ENCODE measurements at regions not wholly inside any gene's neighbourhood (a gene's known extent, or its start where the extent isn't known, plus 50 kb on each side); places are given as distances from the start of the nearest gene placed in this dataset.

DNA sequence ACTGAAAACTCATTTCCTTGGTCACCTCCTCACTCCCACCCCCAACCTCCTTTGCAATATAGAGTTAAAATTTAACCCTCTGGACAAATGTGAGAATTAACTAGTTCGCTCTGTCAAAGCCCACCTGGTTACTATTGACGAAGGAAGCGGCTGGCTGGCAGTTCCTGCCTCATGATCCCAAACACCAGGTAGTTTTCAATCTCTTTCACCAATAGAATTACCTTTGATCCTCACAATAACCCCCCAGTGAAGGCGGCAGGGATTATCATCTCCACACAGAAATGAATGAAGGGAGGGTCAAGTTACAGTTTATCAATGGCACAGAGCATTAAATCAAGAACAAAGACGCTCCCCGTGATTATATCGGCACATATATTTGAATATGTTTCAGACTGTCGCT is 65.7 kb upstream of the TTC29 start:
- Histone ChIP-seq H3K27me3 (peaks cover 17% of the 10 kb centered on the region), H3K4me3 (no peak overlapping the region), H3K36me3 (no peaks in the 10 kb centered on the region), H3K9me3 (no peaks in the 10 kb centered on the region), H3K4me1 (no peaks in the 10 kb centered on the region), H3K27ac (no peak overlapping the region)
- intact Hi-C loops (cut with DNase I; ENCODE audit: low total_unique reads): no loop called here
- WGBS, 2 donors (ENCODE audit: low coverage in 1 of 2): 62 to 75% methylated on average over 8 of the region's 8 CpGs
- in situ Hi-C loops (cut with MboI; ENCODE audit: low pct_ligation_motif_present in 1 of 4, low pct_unique_long_range_greater_than_20kb in 1 of 4, low sequenced_read_pairs in 3 of 4): loop anchor here in 2 of 4 donors (25.0 kb wide), 1 partner anchor 576 kb away; no protein-coding TSS in a partner anchor
- no peak for DNase-seq
- TF ChIP-seq EP300 (IDR thresholded peaks at IDR 0.05; ENCODE audit: low read depth) (no peak), POLR2AphosphoS5 (IDR thresholded peaks at IDR 0.05) (no peak), CTCF (IDR thresholded peaks at IDR 0.05) (no peak), POLR2A (IDR thresholded peaks at IDR 0.05) (no peak)

DNA sequence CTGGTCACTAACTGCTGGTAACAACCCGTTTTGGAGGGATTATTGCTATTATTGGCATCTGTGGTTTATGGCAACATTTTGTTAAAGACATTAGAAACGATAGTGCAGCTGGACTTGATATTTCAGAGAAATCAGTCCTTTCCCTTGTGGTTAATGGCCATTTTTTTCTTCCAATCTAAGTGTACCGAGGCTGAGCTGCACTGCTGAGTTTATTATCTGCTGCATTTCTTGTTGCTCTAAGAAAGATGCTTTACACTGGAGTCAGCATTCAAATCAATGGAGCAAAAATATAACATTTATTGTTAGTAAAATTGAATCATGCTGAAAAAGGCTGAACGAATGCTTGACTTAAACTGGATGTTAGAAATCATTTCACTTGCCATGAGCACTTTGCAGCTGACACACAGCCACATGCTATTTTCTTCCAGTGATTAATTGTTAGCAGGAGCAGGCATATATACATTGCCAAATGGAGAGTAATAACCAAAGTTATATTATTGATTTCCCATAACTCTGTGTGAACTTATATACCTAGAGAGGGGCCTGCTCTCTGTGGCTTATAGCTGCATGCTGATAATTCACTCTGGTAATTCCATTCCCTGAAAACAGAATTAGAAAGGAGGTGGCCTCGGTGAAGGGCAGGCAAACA is 66.5 kb upstream of the TTC29 start:
- H3K9me3 ChIP-seq: no peaks in the 10 kb centered on the region
- intact Hi-C loops (cut with DNase I; ENCODE audit: low total_unique reads) (no loop called here), in situ Hi-C loops (cut with MboI; ENCODE audit: low pct_ligation_motif_present in 1 of 4, low pct_unique_long_range_greater_than_20kb in 1 of 4, low sequenced_read_pairs in 3 of 4) (loop anchor here in 2 of 4 donors (25.0 kb wide), 1 partner anchor 575 kb away; no protein-coding TSS in a partner anchor)
- no peak overlapping the region for H3K4me3 ChIP-seq
- H3K27ac ChIP-seq: no peak overlapping the region
- DNase-seq: no peak
- WGBS, 2 donors (ENCODE audit: low coverage in 1 of 2): 59 to 65% methylated on average over 5 of the region's 5 CpGs
- no peaks in the 10 kb centered on the region for H3K36me3 ChIP-seq
- H3K27me3 ChIP-seq: peaks cover 17% of the 10 kb centered on the region
- no peak for TF ChIP-seq CTCF (IDR thresholded peaks at IDR 0.05)
- TF ChIP-seq POLR2AphosphoS5 (IDR thresholded peaks at IDR 0.05): no peak
- TF ChIP-seq EP300 (IDR thresholded peaks at IDR 0.05; ENCODE audit: low read depth): no peak
- no peak for TF ChIP-seq POLR2A (IDR thresholded peaks at IDR 0.05)
- H3K4me1 ChIP-seq: no peaks in the 10 kb centered on the region

DNA sequence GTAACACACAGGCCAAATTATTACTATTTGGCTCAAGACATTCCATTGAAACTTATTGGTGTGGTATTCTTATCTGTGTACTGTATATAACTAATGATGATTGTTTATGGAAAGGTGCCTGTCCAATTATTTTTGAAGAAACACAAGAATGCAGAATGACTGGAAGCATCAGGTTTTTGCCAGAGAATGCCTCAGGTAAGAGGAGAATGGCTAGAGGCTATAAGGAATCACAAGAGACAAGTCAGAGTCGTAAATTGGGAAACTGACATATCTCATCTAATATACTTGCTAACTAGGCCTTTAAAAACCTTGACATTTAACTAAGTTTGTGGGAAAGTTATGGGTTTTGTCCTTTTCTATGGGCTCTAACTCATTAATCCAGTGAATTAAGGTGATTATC is 69.3 kb upstream of the TTC29 start:
- Histone ChIP-seq H3K27ac (no peak overlapping the region), H3K4me1 (no peaks in the 10 kb centered on the region), H3K4me3 (no peak overlapping the region), H3K27me3 (peaks cover 17% of the 10 kb centered on the region), H3K36me3 (no peaks in the 10 kb centered on the region), H3K9me3 (no peaks in the 10 kb centered on the region)
- in situ Hi-C loops (cut with MboI; ENCODE audit: low pct_ligation_motif_present in 1 of 4, low pct_unique_long_range_greater_than_20kb in 1 of 4, low sequenced_read_pairs in 3 of 4) (loop anchor here in 2 of 4 donors (5.0 to 25.0 kb wide), 2 partner anchors 82 to 572 kb away; no protein-coding TSS in a partner anchor), intact Hi-C loops (cut with DNase I; ENCODE audit: low total_unique reads) (no loop called here)
- TF ChIP-seq POLR2A (IDR thresholded peaks at IDR 0.05): no peak
- TF ChIP-seq EP300 (IDR thresholded peaks at IDR 0.05; ENCODE audit: low read depth): no peak
- TF ChIP-seq POLR2AphosphoS5 (IDR thresholded peaks at IDR 0.05): no peak
- no peak for TF ChIP-seq CTCF (IDR thresholded peaks at IDR 0.05)
- WGBS, 2 donors (ENCODE audit: low coverage in 1 of 2): 73% methylated on average over 1 of the region's 1 CpG; no CpG with 5 or more reads in 1 of the 2 donors
- DNase-seq: no peak

- no peaks in the 10 kb centered on the region for H3K36me3 ChIP-seq
- H3K27me3 ChIP-seq: peaks cover 17% of the 10 kb centered on the region
- TF ChIP-seq EP300 (IDR thresholded peaks at IDR 0.05; ENCODE audit: low read depth): no peak
- no peak for TF ChIP-seq POLR2A (IDR thresholded peaks at IDR 0.05)
- TF ChIP-seq CTCF (IDR thresholded peaks at IDR 0.05): no peak
- TF ChIP-seq POLR2AphosphoS5 (IDR thresholded peaks at IDR 0.05): no peak
- in situ Hi-C loops (cut with MboI; ENCODE audit: low pct_ligation_motif_present in 1 of 4, low pct_unique_long_range_greater_than_20kb in 1 of 4, low sequenced_read_pairs in 3 of 4) (loop anchor here in 2 of 4 donors (5.0 to 25.0 kb wide), 2 partner anchors 82 to 572 kb away; no protein-coding TSS in a partner anchor), intact Hi-C loops (cut with DNase I; ENCODE audit: low total_unique reads) (no loop called here)
- H3K4me1 ChIP-seq: no peaks in the 10 kb centered on the region
- H3K9me3 ChIP-seq: no peaks in the 10 kb centered on the region
- WGBS, 2 donors (ENCODE audit: low coverage in 1 of 2): 50 to 58% methylated on average over 4 of the region's 4 CpGs
- no peak for DNase-seq
- no peak overlapping the region for H3K27ac ChIP-seq
- H3K4me3 ChIP-seq: no peak overlapping the region
These were observed 69.8 kb upstream of the TTC29 start for GRCh38 chr4:147015491-147015890.
